Adrenal gland (tissue), 5 donors: ENCODE measurements at regions not wholly inside any gene's neighbourhood (a gene's known extent, or its start where the extent isn't known, plus 50 kb on each side); places are given as distances from the start of the nearest gene placed in this dataset.

ENCODE experiments used
- POLR2A ChIP-seq, 2 donors: fragments of 450-650 bp; IDR thresholded peaks; one replicate each; pipeline ENCODE4 v1.6.1; 2017; ENCODE audit warnings: antibody characterized with exemption in 2 of 2, mild to moderate bottlenecking in 2 of 2, moderate library complexity in 1 of 2
- TF ChIP-seq, protein P1 (sequence below), 6 experiments: fragments of 450-650 bp in 4 of 6; fragments of 200-600 bp in 2 of 6; sonication (generic) in 1 of 6; IDR thresholded peaks; 1 replicate in 5 of 6; 2 replicates in 1 of 6; pipeline versions ENCODE4 v1.5.1 to v1.8.0; 2016 to 2021; ENCODE audit warnings: antibody characterized with exemption in 6 of 6, mild to moderate bottlenecking in 2 of 6, moderate library complexity in 1 of 6
- donor health status: DM: no; HTN: no; CAD: no.

DNA sequence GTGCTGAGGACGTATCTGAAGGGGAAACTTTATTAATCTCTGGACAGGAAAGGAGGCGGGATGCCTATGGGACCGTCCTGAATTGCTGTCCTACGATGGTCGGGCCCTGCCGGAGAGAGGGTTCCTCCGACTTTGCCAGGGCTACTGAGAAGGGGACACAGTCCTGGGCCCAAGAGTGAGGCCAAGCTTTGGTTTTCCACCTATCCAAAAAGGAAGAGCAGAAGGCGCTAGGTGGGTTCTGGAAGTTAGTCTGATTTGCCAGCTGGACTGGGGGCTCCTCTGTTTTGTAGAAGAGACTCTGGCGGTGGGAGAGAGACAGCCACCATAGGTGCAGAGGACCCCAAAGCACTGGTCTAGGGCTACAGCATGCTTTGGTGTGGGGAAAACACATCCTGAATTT, 243.8 kb upstream of the IRX4 start:
- TF ChIP-seq, protein P1, sequence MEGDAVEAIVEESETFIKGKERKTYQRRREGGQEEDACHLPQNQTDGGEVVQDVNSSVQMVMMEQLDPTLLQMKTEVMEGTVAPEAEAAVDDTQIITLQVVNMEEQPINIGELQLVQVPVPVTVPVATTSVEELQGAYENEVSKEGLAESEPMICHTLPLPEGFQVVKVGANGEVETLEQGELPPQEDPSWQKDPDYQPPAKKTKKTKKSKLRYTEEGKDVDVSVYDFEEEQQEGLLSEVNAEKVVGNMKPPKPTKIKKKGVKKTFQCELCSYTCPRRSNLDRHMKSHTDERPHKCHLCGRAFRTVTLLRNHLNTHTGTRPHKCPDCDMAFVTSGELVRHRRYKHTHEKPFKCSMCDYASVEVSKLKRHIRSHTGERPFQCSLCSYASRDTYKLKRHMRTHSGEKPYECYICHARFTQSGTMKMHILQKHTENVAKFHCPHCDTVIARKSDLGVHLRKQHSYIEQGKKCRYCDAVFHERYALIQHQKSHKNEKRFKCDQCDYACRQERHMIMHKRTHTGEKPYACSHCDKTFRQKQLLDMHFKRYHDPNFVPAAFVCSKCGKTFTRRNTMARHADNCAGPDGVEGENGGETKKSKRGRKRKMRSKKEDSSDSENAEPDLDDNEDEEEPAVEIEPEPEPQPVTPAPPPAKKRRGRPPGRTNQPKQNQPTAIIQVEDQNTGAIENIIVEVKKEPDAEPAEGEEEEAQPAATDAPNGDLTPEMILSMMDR (IDR thresholded peaks at IDR 0.05): no peak
- no peak for TF ChIP-seq POLR2A (IDR thresholded peaks at IDR 0.05)
